ENCODE measurements at regions not wholly inside any gene's neighbourhood (a gene's known extent, or its start where the extent isn't known, plus 50 kb on each side); places are given as distances from the start of the nearest gene placed in this dataset.

GRCh38 chr2:3009005-3009404 is 368.6 kb downstream of the EIPR1 start:
- 13% methylated on average over 8 of the region's 8 CpGs for WGBS

DNA sequence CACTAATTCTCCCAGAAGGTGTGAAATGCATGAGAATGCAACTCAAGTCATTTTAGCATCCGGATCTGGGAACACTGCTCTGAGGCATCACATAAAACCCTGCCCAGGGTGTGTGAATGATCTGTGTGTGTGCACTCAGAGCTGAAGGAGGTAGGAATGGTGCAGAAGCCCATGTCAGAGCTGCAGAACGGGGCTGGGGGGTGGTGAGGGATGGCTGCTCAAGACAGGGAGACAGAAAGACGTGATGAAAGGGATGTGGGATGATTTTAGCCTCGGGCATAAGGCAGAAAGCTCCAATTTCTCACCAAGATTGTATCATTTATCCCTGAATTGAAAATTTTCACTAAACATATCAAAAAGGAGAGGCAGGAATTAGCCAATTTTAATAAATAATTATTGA is 369.1 kb downstream of the EIPR1 start:
- 24% methylated on average over 4 of the region's 4 CpGs for WGBS
- Histone ChIP-seq H3K4me1 (ENCODE audit: insufficient read depth) (no peaks in the 10 kb centered on the region), H3K4me3 (ENCODE audit: low read depth, low read length) (no peak overlapping the region), H3K27ac (ENCODE audit: low read depth) (no peak overlapping the region), H3K36me3 (ENCODE audit: insufficient read depth) (no peaks in the 10 kb centered on the region)
- no peak for DNase-seq (ENCODE audit: extremely low spot score)

More at GRCh38 chr2:3009005-3009404, 368.6 kb downstream of the EIPR1 start:
- Histone ChIP-seq H3K27ac (ENCODE audit: low read depth) (no peak overlapping the region), H3K4me3 (ENCODE audit: low read depth, low read length) (no peak overlapping the region), H3K36me3 (ENCODE audit: insufficient read depth) (no peaks in the 10 kb centered on the region), H3K4me1 (ENCODE audit: insufficient read depth) (no peaks in the 10 kb centered on the region)
- DNase-seq (ENCODE audit: extremely low spot score): no peak

DNA sequence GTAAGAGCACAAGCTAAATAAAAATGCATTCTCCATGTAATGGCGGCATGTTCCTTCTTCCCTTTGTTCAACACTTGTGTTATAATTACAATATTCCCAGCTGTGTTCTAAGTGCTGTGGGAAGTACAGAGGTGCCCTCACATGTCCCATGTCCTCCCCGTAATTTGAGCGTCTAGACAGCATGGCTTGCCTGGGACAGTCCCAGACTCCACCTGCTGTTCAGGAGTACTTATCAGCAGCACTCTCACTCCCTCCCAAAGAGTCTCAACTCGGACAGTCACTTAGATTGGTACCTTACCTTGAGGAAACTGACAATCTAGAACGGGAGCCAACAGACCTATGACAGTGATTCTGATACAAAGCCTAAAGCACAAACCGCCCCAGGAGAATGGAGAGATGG is 370.5 kb downstream of the EIPR1 start:
- DNase-seq (ENCODE audit: extremely low spot score): no peak
- no peak overlapping the region for H3K27ac ChIP-seq (ENCODE audit: low read depth)
- no peak overlapping the region for H3K4me3 ChIP-seq (ENCODE audit: low read depth, low read length)
- H3K36me3 ChIP-seq (ENCODE audit: insufficient read depth): no peaks in the 10 kb centered on the region
- 74% methylated on average over 6 of the region's 6 CpGs for WGBS
- H3K4me1 ChIP-seq (ENCODE audit: insufficient read depth): no peaks in the 10 kb centered on the region

GRCh38 chr2:3005859-3006501 is 371.6 kb downstream of the EIPR1 start:
- 56% methylated on average over 12 of the region's 12 CpGs for WGBS
- DNase-seq (ENCODE audit: extremely low spot score): no peak

GRCh38 chr2:3001615-3002560 is 375.7 kb downstream of the EIPR1 start:
- Histone ChIP-seq H3K4me1 (ENCODE audit: insufficient read depth) (no peaks in the 10 kb centered on the region), H3K4me3 (ENCODE audit: low read depth, low read length) (no peak overlapping the region), H3K27ac (ENCODE audit: low read depth) (no peak overlapping the region), H3K36me3 (ENCODE audit: insufficient read depth) (no peaks in the 10 kb centered on the region)
- 40% methylated on average over 18 of the region's 18 CpGs for WGBS
- no peak for DNase-seq (ENCODE audit: extremely low spot score)

More at GRCh38 chr2:3005859-3006501, 371.6 kb downstream of the EIPR1 start:
- Histone ChIP-seq H3K4me3 (ENCODE audit: low read depth, low read length) (no peak overlapping the region), H3K27ac (ENCODE audit: low read depth) (no peak overlapping the region), H3K4me1 (ENCODE audit: insufficient read depth) (no peaks in the 10 kb centered on the region), H3K36me3 (ENCODE audit: insufficient read depth) (no peaks in the 10 kb centered on the region)

- WGBS: 43% methylated on average over 6 of the region's 6 CpGs
- no peak overlapping the region for H3K4me3 ChIP-seq (ENCODE audit: low read depth, low read length)
- H3K27ac ChIP-seq (ENCODE audit: low read depth): no peak overlapping the region
- no peak for DNase-seq (ENCODE audit: extremely low spot score)
- no peaks in the 10 kb centered on the region for H3K4me1 ChIP-seq (ENCODE audit: insufficient read depth)
- H3K36me3 ChIP-seq (ENCODE audit: insufficient read depth): no peaks in the 10 kb centered on the region
These were observed 376.6 kb downstream of the EIPR1 start for GRCh38 chr2:3000968-3001367.

DNA sequence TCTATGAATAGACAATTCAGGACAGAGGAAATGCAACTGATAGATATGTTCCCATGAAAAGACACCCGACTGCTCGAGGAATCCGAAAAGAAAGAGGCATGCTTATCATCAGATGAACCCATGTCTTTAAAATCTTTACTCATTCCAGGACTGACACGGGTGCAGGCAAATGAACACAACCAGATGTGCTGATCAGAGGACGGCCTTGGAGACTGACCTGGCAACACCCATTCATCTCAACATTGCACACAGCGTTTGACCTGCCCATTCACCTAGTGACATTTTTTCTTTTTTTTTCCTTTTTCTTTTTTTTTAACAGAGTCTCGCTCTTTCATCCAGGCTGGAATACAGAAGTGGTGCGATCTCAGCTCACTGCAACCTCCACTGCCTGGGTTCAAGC is 377.5 kb downstream of the EIPR1 start:
- H3K4me3 ChIP-seq (ENCODE audit: low read depth, low read length): no peak overlapping the region
- no peak overlapping the region for H3K27ac ChIP-seq (ENCODE audit: low read depth)
- H3K36me3 ChIP-seq (ENCODE audit: insufficient read depth): no peaks in the 10 kb centered on the region
- no peak for DNase-seq (ENCODE audit: extremely low spot score)
- no peaks in the 10 kb centered on the region for H3K4me1 ChIP-seq (ENCODE audit: insufficient read depth)
- 53% methylated on average over 8 of the region's 8 CpGs for WGBS

GRCh38 chr2:2998971-2999370 is 378.6 kb downstream of the EIPR1 start:
- Histone ChIP-seq H3K36me3 (ENCODE audit: insufficient read depth) (no peaks in the 10 kb centered on the region), H3K4me3 (ENCODE audit: low read depth, low read length) (no peak overlapping the region), H3K27ac (ENCODE audit: low read depth) (no peak overlapping the region), H3K4me1 (ENCODE audit: insufficient read depth) (no peaks in the 10 kb centered on the region)
- 69% methylated on average over 9 of the region's 9 CpGs for WGBS
- no peak for DNase-seq (ENCODE audit: extremely low spot score)

DNA sequence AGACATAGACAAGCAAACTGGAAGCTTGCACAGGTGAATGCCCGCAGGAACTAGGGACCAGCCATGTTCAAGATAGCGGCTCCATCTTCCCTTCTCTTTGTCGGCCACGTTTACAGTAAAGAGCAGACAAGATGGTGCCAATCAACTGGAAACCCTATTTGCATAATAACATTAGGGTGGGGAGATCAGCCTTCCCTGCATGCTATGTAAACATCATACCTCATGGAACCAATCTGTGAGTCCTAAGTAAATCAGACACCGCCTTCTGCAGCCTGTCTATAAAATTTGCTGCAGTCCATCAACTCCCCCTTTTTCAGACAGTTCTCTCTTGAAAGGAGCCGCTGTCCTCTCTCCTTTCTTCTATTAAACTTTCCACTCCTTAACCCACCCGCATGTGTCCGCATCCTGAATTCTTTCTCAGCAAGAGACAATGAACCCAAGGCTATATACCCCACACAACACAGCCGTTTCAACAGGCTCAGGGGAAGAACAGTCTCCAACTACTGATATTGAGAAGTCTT is 384.4 kb downstream of the EIPR1 start:
- 67% methylated on average over 9 of the region's 9 CpGs for WGBS
- H3K4me3 ChIP-seq (ENCODE audit: low read depth, low read length): no peak overlapping the region
- H3K27ac ChIP-seq (ENCODE audit: low read depth): no peak overlapping the region
- no peaks in the 10 kb centered on the region for H3K4me1 ChIP-seq (ENCODE audit: insufficient read depth)
- no peaks in the 10 kb centered on the region for H3K36me3 ChIP-seq (ENCODE audit: insufficient read depth)
- DNase-seq (ENCODE audit: extremely low spot score): no peak

GRCh38 chr2:2992634-2993033 is 385.0 kb downstream of the EIPR1 start:
- WGBS: 45% methylated on average over 3 of the region's 3 CpGs
- no peak overlapping the region for H3K4me3 ChIP-seq (ENCODE audit: low read depth, low read length)
- H3K36me3 ChIP-seq (ENCODE audit: insufficient read depth): no peaks in the 10 kb centered on the region
- DNase-seq (ENCODE audit: extremely low spot score): no peak
- H3K4me1 ChIP-seq (ENCODE audit: insufficient read depth): no peaks in the 10 kb centered on the region
- no peak overlapping the region for H3K27ac ChIP-seq (ENCODE audit: low read depth)

DNA sequence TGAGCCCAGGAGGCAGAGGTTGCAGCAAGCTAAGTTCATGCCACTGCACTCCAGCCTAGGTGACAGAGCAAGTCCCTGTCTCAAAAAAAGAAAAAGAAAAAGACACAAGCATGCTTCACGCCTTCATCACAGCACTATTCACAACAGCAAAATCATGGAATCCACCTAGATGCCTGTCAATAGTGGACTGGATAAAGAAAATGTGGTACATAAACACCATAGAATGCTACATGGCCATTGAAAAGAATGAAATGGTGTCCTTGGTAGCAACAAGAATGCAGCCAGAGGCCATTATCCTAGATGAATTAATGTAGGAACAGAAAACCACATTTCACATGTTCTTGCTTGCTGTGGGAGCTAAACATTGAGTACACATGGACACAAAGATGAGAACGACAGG is 392.6 kb downstream of the EIPR1 start:
- Histone ChIP-seq H3K36me3 (ENCODE audit: insufficient read depth) (no peaks in the 10 kb centered on the region), H3K4me1 (ENCODE audit: insufficient read depth) (no peaks in the 10 kb centered on the region), H3K27ac (ENCODE audit: low read depth) (no peak overlapping the region), H3K4me3 (ENCODE audit: low read depth, low read length) (no peak overlapping the region)
- no peak for DNase-seq (ENCODE audit: extremely low spot score)
- WGBS: 72% methylated on average over 2 of the region's 2 CpGs

- H3K27ac ChIP-seq (ENCODE audit: low read depth): no peak overlapping the region
- WGBS: 78% methylated on average over 1 of the region's 1 CpG
- H3K4me1 ChIP-seq (ENCODE audit: insufficient read depth): no peaks in the 10 kb centered on the region
- H3K36me3 ChIP-seq (ENCODE audit: insufficient read depth): no peaks in the 10 kb centered on the region
- no peak overlapping the region for H3K4me3 ChIP-seq (ENCODE audit: low read depth, low read length)
- DNase-seq (ENCODE audit: extremely low spot score): no peak
These were observed 396.6 kb downstream of the EIPR1 start for GRCh38 chr2:2981000-2981399.

DNA sequence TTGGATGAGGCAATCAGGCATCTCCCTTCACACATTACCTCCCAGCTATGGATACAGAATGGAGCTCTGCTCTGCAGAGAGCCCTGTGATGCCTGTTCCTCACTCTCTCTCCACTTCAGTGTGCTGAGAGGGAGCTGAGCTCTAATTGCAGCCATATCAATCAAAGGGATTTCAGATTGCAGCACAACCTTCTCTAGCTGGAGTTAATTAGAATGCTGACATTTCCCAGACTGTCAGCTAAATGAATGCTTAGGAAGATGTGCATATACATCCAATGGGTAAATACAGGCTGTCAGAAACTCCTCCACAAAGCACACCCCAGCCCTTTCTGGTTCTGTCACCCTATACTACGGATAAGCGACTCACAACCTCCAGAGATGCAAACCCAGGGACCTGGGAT is 402.6 kb downstream of the EIPR1 start:
- Histone ChIP-seq H3K36me3 (ENCODE audit: insufficient read depth) (no peaks in the 10 kb centered on the region), H3K27ac (ENCODE audit: low read depth) (no peak overlapping the region), H3K4me1 (ENCODE audit: insufficient read depth) (no peaks in the 10 kb centered on the region), H3K4me3 (ENCODE audit: low read depth, low read length) (no peak overlapping the region)
- no peak for DNase-seq (ENCODE audit: extremely low spot score)
- WGBS: 72% methylated on average over 2 of the region's 2 CpGs
